Bronchial epithelial cell (primary cell): ENCODE measurements at regions not wholly inside any gene's neighbourhood (a gene's known extent, or its start where the extent isn't known, plus 50 kb on each side); places are given as distances from the start of the nearest gene placed in this dataset.
"Not testable (repeated sequence)": the region's sequence is repeated elsewhere in the genome, so short reads cannot be mapped to it uniquely, and the experiment has no call there.

Experiments
- DNase-seq: peaks from one replicate; pipeline ENCODE4 v3.0.0-alpha.2; 2010; ENCODE audit warnings: low read depth
- FAIRE-seq: peaks from 2 replicates; lab custom pipeline; 2011; peaks lifted over from hg19 to GRCh38; lab: Jason Lieb, UNC
- H3K27me3 ChIP-seq: 2 replicates; pipeline ENCODE4 v1.5.1; 2011; ENCODE audit warnings: low read length; ENCODE audit not compliant: control insufficient read depth, insufficient read depth
- H3K36me3 ChIP-seq: 2 replicates; pipeline ENCODE4 v1.5.1; 2011; ENCODE audit warnings: low read length; ENCODE audit not compliant: control insufficient read depth, insufficient read depth
- H3K4me3 ChIP-seq: 2 replicates; pipeline ENCODE4 v1.5.1; 2011; ENCODE audit warnings: mild to moderate bottlenecking, low read depth, low read length, control low read depth
- CTCF ChIP-seq: IDR thresholded peaks from 2 replicates; pipeline ENCODE4 v1.5.1; 2011; ENCODE audit warnings: mild to moderate bottlenecking, moderate library complexity, low read length, control low read depth, inconsistent platforms; ENCODE audit not compliant: insufficient read depth, severe bottlenecking

- FAIRE-seq, result no peak
Measured at GRCh38 chr2:83879127-83879526, 580.0 kb downstream of the SUCLG1 start.

GRCh38 chr2:83877261-83877660 is 581.8 kb downstream of the SUCLG1 start:
- not testable (repeated sequence) for H3K4me3 ChIP-seq, H3K27me3 ChIP-seq, FAIRE-seq, H3K36me3 ChIP-seq, DNase-seq

More at GRCh38 chr2:83879127-83879526, 580.0 kb downstream of the SUCLG1 start:
- Histone ChIP-seq H3K4me3 (no peak overlapping the region), H3K27me3 (no peaks in the 10 kb centered on the region), H3K36me3 (no peaks in the 10 kb centered on the region)
- no peak for DNase-seq
- TF ChIP-seq CTCF, result no peak

- H3K4me3 ChIP-seq, result no peak overlapping the region
- H3K27me3 ChIP-seq, result no peaks in the 10 kb centered on the region
- FAIRE-seq (no peak), DNase-seq (no peak)
- TF ChIP-seq CTCF, result no peak
- H3K36me3 ChIP-seq, result no peaks in the 10 kb centered on the region
Measured at GRCh38 chr2:83874712-83875430, 584.2 kb downstream of the SUCLG1 start.

- Histone ChIP-seq H3K27me3 (no peaks in the 10 kb centered on the region), H3K4me3 (no peak overlapping the region)
- no peak for FAIRE-seq
Measured at GRCh38 chr2:83874066-83874465, 585.0 kb downstream of the SUCLG1 start.

GRCh38 chr2:83873110-83873509 is 586.0 kb downstream of the SUCLG1 start:
- H3K4me3 ChIP-seq, result no peak overlapping the region
- no peaks in the 10 kb centered on the region for H3K36me3 ChIP-seq
- DNase-seq, result no peak
- no peak for FAIRE-seq
- TF ChIP-seq CTCF, result no peak
- H3K27me3 ChIP-seq, result no peaks in the 10 kb centered on the region

More at GRCh38 chr2:83874066-83874465, 585.0 kb downstream of the SUCLG1 start:
- TF ChIP-seq CTCF, result no peak
- DNase-seq, result no peak
- H3K36me3 ChIP-seq, result no peaks in the 10 kb centered on the region

- FAIRE-seq (no peak), DNase-seq (no peak)
- H3K36me3 ChIP-seq, result no peaks in the 10 kb centered on the region
- no peaks in the 10 kb centered on the region for H3K27me3 ChIP-seq
- H3K4me3 ChIP-seq, result no peak overlapping the region
- TF ChIP-seq CTCF, result no peak
Measured at GRCh38 chr2:83866211-83866610, 592.9 kb downstream of the SUCLG1 start.
